Parathyroid adenoma (tissue), 2 donors: ENCODE measurements at regions not wholly inside any gene's neighbourhood (a gene's known extent, or its start where the extent isn't known, plus 50 kb on each side); places are given as distances from the start of the nearest gene placed in this dataset.
"Not testable (repeated sequence)": the region's sequence is repeated elsewhere in the genome, so short reads cannot be mapped to it uniquely, and the experiment has no call there.

Experiments used
- H2AFZ ChIP-seq: fragments of 300-600 bp; sonication (generic); one replicate; pipeline ENCODE4 v1.7.0; 2017; ENCODE audit warnings: antibody characterized with exemption, mild to moderate bottlenecking
- H3K27ac ChIP-seq: fragments of 300-600 bp; sonication (generic); one replicate; pipeline ENCODE4 v1.7.0; 2017
- H3K27me3 ChIP-seq: fragments of 300-600 bp; sonication (generic); one replicate; pipeline ENCODE4 v1.7.0; 2017; ENCODE audit warnings: low read length; ENCODE audit not compliant: control insufficient read depth, insufficient read depth
- H3K36me3 ChIP-seq: fragments of 300-600 bp; sonication (generic); one replicate; pipeline ENCODE4 v1.7.0; 2017; ENCODE audit warnings: low read length; ENCODE audit not compliant: control insufficient read depth, insufficient read depth
- H3K4me1 ChIP-seq: fragments of 300-600 bp; sonication (generic); one replicate; pipeline ENCODE4 v1.7.0; 2017; ENCODE audit warnings: control low read depth
- H3K4me2 ChIP-seq: fragments of 300-600 bp; sonication (generic); one replicate; pipeline ENCODE4 v1.7.0; 2017; ENCODE audit warnings: low read length
- H3K4me3 ChIP-seq: fragments of 300-600 bp; sonication (generic); one replicate; pipeline ENCODE4 v1.7.0; 2017; ENCODE audit warnings: low read depth, low read length
- H3K79me2 ChIP-seq: fragments of 300-600 bp; sonication (generic); one replicate; pipeline ENCODE4 v1.7.0; 2017; ENCODE audit warnings: control low read depth
- H3K9ac ChIP-seq: fragments of 300-600 bp; sonication (generic); one replicate; pipeline ENCODE4 v1.7.0; 2017; ENCODE audit warnings: mild to moderate bottlenecking
- H3K9me3 ChIP-seq: fragments of 300-600 bp; sonication (generic); one replicate; pipeline ENCODE4 v1.7.0; 2017; ENCODE audit warnings: low read length; ENCODE audit not compliant: control insufficient read depth
- TF ChIP-seq, protein P1 (sequence below): fragments of 300-600 bp; sonication (generic); IDR thresholded peaks from one replicate; pipeline ENCODE4 v1.7.0; 2017; ENCODE audit warnings: antibody characterized with exemption, mild to moderate bottlenecking
- donor health status: primary hyperparathyroidism.

DNA sequence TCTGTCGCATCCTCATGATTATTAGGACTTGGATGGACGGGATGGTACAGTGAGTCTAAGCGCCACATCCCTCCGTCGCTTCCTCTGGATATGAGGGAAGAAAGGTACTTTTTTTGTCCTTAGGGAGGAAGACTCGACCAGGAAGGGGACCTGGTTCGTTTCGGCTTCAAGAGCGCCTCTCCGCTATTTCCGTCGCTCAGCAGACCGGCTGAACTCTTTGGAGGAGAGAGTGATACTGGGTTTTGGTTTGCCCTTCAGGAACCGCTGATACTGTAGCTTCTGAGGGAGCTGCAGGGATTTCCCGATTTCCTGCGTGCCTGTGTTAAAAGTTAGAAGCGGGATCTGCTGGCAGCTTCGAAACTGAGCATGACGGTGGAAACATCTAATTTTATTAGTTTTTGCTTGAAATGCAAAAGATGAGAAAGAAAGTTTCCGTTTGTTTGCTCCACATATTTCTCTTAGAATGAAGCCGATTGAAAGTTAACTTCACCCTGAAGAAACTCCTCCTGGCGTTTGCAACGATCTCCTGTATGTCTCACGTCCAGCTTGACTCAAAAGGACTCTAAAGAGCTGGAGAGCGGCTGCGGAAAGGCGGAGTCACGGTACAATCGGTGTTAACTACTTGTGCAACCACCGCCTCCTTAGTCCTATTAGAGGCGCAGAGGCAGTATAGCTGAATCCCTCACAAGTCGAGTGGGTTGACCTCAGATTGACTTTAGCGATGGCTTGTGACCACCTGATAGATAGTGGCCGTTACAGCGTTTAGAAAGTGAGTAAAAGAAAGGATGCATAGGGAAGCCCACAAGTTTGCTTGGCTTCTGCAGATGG lies 129.4 kb downstream of the TRIM27 start:
- TF ChIP-seq, protein P1, sequence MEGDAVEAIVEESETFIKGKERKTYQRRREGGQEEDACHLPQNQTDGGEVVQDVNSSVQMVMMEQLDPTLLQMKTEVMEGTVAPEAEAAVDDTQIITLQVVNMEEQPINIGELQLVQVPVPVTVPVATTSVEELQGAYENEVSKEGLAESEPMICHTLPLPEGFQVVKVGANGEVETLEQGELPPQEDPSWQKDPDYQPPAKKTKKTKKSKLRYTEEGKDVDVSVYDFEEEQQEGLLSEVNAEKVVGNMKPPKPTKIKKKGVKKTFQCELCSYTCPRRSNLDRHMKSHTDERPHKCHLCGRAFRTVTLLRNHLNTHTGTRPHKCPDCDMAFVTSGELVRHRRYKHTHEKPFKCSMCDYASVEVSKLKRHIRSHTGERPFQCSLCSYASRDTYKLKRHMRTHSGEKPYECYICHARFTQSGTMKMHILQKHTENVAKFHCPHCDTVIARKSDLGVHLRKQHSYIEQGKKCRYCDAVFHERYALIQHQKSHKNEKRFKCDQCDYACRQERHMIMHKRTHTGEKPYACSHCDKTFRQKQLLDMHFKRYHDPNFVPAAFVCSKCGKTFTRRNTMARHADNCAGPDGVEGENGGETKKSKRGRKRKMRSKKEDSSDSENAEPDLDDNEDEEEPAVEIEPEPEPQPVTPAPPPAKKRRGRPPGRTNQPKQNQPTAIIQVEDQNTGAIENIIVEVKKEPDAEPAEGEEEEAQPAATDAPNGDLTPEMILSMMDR: no peak
- Histone ChIP-seq H3K4me3 (no peak overlapping the region), H3K36me3 (no peaks in the 10 kb centered on the region), H3K9ac (no peak overlapping the region), H3K79me2 (no peaks in the 10 kb centered on the region), H3K27ac (no peak overlapping the region), H3K4me1 (no peaks in the 10 kb centered on the region), H3K9me3 (no peaks in the 10 kb centered on the region), H3K4me2 (no peak overlapping the region), H2AFZ (no peak overlapping the region), H3K27me3 (peaks cover 12% of the 10 kb centered on the region)

DNA sequence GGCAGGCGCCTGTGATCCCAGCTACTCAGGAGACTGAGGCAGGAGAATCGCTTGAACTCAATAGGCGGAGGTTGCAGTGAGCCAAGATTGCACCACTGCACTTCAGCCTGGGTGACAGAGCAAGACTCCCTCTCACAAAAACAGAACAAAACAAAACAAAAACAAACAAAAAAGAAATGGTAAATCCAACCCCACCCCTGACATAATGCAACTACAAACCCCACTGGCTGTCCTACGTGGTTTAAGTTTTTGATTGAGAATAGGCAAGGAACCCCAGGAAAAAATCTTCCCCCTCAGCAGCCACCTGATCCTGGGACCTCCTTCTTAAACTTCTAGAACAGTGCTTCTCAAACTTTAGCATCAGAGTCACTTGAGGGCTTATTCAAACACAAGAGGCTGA lies 123.1 kb downstream of the TRIM27 start:
- not testable (repeated sequence) for H3K9ac ChIP-seq, H3K27ac ChIP-seq, H3K79me2 ChIP-seq

DNA sequence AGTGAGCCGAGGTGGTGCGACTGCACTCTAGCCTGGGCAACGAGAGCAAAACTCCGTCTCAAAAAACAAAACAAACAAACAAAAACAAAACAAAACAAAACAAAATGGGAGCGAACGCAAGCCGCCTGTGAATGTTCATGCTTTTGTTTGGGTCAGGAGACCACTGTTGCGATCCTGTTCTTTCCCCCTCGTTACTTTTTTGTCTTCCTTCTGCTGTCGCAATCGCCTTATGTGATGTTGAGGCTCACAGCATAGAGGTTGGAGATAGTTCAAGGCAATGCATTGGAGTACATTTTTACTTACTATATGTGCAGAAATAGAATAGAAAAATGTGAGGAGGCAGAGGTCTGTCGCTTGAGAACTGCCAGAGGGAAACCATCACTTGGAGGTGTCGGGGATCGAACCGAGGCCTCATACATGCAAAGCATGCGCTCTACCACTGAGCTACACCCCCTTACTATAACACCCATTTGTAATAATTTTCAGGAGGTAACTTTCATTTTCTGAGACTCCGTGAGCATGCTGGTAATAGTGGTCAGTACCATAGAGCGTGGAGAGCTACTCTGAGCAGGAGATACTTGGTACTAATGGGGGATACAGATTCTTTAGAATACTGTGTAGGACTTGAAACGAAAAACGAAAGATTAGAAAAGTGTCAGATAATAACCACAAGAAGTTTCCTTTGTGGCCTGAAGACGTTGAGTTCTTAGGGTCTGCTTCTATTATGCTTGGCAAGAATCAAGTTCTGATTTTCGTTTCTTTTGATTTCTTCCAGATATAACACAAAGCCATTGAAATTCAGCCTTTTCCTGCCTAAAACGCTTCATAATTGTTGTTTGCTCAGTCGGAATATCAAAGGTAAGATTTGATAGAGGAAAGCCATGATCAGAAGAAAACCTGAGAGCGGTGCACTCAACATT lies 121.1 kb downstream of the TRIM27 start:
- peaks cover 9% of the 10 kb centered on the region for H3K27me3 ChIP-seq
- no peaks in the 10 kb centered on the region for H3K9me3 ChIP-seq
- H3K4me3 ChIP-seq: no peak overlapping the region
- TF ChIP-seq, protein P1: no peak
- H3K4me1 ChIP-seq: no peaks in the 10 kb centered on the region
- no peak overlapping the region for H2AFZ ChIP-seq
- H3K27ac ChIP-seq: no peak overlapping the region
- H3K79me2 ChIP-seq: no peaks in the 10 kb centered on the region
- no peaks in the 10 kb centered on the region for H3K36me3 ChIP-seq
- H3K4me2 ChIP-seq: no peak overlapping the region
- no peak overlapping the region for H3K9ac ChIP-seq

More for the DNA sequence above, 123.1 kb downstream of the TRIM27 start:
- not testable (repeated sequence) for H3K27me3 ChIP-seq, H3K9me3 ChIP-seq, H3K4me1 ChIP-seq, H3K36me3 ChIP-seq, H3K4me3 ChIP-seq, H3K4me2 ChIP-seq, H2AFZ ChIP-seq

DNA sequence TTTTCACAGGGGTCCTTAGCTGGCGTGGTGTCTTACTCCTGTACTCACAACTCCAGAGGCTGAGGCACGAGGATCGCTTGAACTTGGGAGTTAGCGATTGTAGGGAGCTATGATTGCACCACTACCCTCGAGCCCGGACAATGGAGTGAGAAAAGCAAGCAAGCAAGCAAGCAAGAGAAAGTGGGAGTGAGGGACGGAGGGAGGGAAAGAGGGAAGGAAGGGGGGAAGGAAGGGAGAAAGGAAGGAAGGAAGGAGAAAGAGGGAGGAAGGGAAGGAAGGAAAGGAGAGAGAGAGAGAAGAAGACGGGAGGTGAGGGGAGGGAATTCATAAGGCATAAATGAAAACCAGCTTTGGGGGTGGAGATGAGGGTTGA lies 120.5 kb downstream of the TRIM27 start:
- Histone ChIP-seq H3K27me3 (peaks cover 9% of the 10 kb centered on the region), H3K79me2 (no peaks in the 10 kb centered on the region), H3K27ac (no peak overlapping the region), H3K4me1 (no peaks in the 10 kb centered on the region), H3K9ac (no peak overlapping the region), H3K4me3 (no peak overlapping the region), H3K9me3 (no peaks in the 10 kb centered on the region), H3K36me3 (no peaks in the 10 kb centered on the region), H2AFZ (no peak overlapping the region), H3K4me2 (no peak overlapping the region)
- TF ChIP-seq, protein P1: no peak

DNA sequence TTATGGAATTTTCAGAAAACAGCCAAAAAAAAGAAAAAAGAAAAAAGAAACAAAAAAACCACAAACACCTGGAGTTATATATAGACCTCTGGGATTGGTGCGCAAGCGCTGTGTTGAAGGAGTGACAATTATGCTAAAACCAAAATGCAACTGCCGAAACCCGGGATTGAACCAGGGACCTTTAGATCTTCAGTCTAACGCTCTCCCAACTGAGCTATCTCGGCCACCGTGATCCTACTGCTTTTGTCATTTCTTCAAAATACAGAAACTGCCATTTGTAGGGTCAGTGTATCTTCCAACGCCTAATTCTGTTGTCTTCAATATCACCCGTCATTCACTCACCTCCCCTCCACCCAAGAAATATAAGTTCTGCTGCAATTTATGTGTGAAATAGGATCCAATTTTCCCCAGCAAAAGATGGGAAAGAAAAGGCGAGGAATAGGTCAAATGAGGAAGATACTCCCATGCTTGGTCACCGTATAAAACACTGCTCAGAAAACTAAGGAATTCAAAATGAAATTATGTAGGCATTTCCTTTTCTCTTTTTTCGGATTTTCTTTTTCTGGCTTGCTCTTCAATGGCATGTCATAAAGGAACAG lies 116.0 kb downstream of the TRIM27 start:
- no peak overlapping the region for H2AFZ ChIP-seq
- H3K27ac ChIP-seq: no peak overlapping the region
- no peaks in the 10 kb centered on the region for H3K9me3 ChIP-seq
- H3K4me3 ChIP-seq: no peak overlapping the region
- H3K36me3 ChIP-seq: no peaks in the 10 kb centered on the region
- no peaks in the 10 kb centered on the region for H3K79me2 ChIP-seq
- no peaks in the 10 kb centered on the region for H3K4me1 ChIP-seq
- TF ChIP-seq, protein P1: no peak
- H3K27me3 ChIP-seq: peaks cover 12% of the 10 kb centered on the region
- H3K9ac ChIP-seq: no peak overlapping the region
- no peak overlapping the region for H3K4me2 ChIP-seq
